Activated CD4-positive, alpha-beta memory T cell treated with anti-CD3 and anti-CD28 coated beads for 36 hours (primary cell): ENCODE measurements at regions not wholly inside any gene's neighbourhood (a gene's known extent, or its start where the extent isn't known, plus 50 kb on each side); places are given as distances from the start of the nearest gene placed in this dataset.

ENCODE experiments used
- CTCF ChIA-PET: fragments of 350-600 bp; sonication (Branson Sonifier 250); formaldehyde crosslinking; loops from one replicate; lab custom pipeline; 2021; ENCODE audit warnings: antibody characterized with exemption, inconsistent platforms; lab: Charles Lee
- POLR2A ChIA-PET: fragments of 350-600 bp; sonication (Branson Sonifier 250); formaldehyde crosslinking; loops from one replicate; lab custom pipeline; 2021; ENCODE audit warnings: antibody characterized with exemption; lab: Charles Lee
- DNase-seq: peaks from one replicate; pipeline ENCODE4 v3.0.0-alpha.2; 2020
- H3K27ac Mint-ChIP-seq: one replicate; pipeline ENCODE4 v1.8.0; 2021; ENCODE audit warnings: mixed read lengths
- H3K27me3 Mint-ChIP-seq: one replicate; pipeline ENCODE4 v1.8.0; 2021; ENCODE audit warnings: mixed read lengths
- H3K36me3 Mint-ChIP-seq: one replicate; pipeline ENCODE4 v1.8.0; 2021; ENCODE audit warnings: mixed read lengths
- H3K4me1 Mint-ChIP-seq: one replicate; pipeline ENCODE4 v1.8.0; 2021; ENCODE audit warnings: low read depth, mixed read lengths
- H3K4me3 Mint-ChIP-seq: one replicate; pipeline ENCODE4 v1.8.0; 2021; ENCODE audit warnings: mild to moderate bottlenecking, mixed read lengths
- H3K9me3 Mint-ChIP-seq: one replicate; pipeline ENCODE4 v1.8.0; 2021; ENCODE audit warnings: mixed read lengths
- intact Hi-C: fragments of 100-400 bp; cut with micrococcal nuclease; formaldehyde crosslinking; loops from one replicate; pipeline ENCODE4 v1.15.1; 2023

DNA sequence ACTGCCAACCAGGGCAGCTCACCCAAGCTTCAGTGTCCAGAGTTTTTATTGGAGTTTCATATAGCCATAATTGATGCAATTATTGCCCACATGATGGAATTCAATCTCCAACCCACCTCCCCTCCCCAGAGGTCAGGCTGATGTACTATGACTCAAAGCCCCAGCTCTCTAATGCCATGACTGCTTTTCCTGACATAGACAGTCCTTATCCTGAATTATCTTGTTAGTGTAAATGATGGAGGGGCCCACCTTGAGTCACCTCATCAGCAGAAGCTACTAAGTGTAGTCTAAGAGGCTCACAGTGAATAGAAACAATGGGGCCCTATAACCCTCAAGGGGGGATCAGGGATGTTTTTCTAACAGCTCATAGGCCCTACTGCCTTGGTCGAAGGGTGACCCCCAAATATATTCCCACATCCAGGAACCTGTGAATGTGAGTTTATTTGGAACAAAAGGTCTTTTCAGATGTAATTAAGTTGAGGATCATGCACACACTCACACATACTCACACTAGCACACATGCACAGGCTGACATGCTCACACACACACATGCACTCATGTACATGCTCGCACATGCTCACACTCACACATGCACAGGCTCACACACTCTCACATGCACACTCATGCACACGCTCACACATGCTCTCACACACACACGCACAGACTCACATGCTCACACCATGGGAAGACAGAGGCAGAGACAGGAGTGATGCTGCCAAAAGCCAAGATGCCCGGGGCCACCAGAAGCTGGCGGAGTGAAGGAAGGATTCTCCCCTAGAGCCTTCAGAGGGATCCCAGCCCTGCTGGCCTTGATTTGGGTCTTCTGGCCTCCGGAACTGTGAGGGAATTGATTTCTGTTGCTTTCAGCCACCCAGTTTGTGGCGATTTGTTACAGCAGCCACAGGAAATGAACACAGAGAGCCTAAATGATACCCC lies 131.2 kb upstream of the SMAD3 start:
- H3K9me3 Mint-ChIP-seq: peaks cover 24% of the 10 kb centered on the region
- H3K36me3 Mint-ChIP-seq: no peaks in the 10 kb centered on the region

DNA sequence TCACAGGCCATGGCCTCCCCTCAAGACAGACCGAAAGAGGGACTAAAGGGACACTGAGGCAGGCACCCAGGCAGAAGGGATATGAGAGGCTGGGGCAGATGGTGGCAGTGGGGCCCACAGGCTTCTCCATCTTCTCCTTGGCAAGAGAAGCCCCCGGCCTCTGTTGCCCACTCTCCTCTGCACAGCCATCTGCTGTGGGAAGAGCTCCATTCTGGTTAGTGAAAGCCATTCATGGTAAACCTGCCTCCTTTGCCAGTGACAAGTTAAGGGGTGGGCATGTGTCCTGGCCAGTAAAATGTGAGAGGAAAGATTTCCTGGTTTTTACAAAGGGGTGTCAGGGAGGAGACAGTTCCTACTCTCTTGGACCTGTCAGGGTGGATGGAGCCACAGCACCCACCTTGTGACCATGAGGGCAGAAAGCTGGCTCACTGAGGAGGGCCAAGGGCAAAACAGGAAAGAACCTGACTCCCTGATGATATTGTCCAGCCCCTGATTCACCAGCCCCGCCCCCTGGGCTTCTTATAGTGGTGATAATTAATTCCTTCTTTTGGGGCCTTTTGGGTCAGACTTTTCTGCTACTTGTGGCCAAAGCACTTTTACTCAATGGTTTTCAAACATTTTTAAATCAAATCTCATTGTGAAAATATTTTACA lies 130.4 kb upstream of the SMAD3 start:
- Mint-ChIP-seq H3K27me3 (peaks cover 3% of the 10 kb centered on the region), H3K27ac (no peak overlapping the region), H3K4me1 (peaks cover 4% of the 10 kb centered on the region), H3K9me3 (peaks cover 24% of the 10 kb centered on the region), H3K4me3 (no peak overlapping the region), H3K36me3 (no peaks in the 10 kb centered on the region)
- POLR2A ChIA-PET: no interaction called here
- no peak for DNase-seq
- CTCF ChIA-PET: no interaction called here
- intact Hi-C loops: no loop called here

More for the DNA sequence above, 131.2 kb upstream of the SMAD3 start:
- Mint-ChIP-seq H3K27ac (no peak overlapping the region), H3K27me3 (peaks cover 3% of the 10 kb centered on the region), H3K4me3 (no peak overlapping the region), H3K4me1 (peaks cover 4% of the 10 kb centered on the region)
- ChIA-PET POLR2A (no interaction called here), CTCF (no interaction called here)
- no peak for DNase-seq
- intact Hi-C loops: no loop called here

DNA sequence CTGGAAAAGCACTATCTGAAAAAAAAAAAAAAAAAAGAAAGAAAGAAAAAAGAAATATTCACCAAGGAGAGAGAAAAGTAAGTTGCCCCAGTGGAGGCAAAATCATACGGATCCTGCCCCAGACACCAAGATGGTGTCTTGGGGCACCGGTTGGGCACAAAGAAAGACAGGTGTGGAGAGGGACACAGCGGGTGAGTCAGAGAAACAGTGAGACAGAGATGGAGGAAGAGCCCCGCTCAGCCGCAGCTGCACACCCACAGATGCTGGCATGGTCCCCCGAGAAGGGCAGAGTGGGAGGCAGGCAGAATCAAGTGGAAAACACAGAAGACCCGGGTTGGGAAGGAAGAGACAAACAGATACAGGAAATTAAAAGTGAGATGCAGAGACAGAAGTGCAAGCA lies 129.7 kb upstream of the SMAD3 start:
- DNase-seq: no peak
- Mint-ChIP-seq H3K27ac (no peak overlapping the region), H3K36me3 (no peaks in the 10 kb centered on the region), H3K9me3 (peaks cover 24% of the 10 kb centered on the region), H3K27me3 (peaks cover 3% of the 10 kb centered on the region), H3K4me3 (no peak overlapping the region), H3K4me1 (peaks cover 11% of the 10 kb centered on the region)
- intact Hi-C loops: no loop called here
- ChIA-PET POLR2A (no interaction called here), CTCF (no interaction called here)

DNA sequence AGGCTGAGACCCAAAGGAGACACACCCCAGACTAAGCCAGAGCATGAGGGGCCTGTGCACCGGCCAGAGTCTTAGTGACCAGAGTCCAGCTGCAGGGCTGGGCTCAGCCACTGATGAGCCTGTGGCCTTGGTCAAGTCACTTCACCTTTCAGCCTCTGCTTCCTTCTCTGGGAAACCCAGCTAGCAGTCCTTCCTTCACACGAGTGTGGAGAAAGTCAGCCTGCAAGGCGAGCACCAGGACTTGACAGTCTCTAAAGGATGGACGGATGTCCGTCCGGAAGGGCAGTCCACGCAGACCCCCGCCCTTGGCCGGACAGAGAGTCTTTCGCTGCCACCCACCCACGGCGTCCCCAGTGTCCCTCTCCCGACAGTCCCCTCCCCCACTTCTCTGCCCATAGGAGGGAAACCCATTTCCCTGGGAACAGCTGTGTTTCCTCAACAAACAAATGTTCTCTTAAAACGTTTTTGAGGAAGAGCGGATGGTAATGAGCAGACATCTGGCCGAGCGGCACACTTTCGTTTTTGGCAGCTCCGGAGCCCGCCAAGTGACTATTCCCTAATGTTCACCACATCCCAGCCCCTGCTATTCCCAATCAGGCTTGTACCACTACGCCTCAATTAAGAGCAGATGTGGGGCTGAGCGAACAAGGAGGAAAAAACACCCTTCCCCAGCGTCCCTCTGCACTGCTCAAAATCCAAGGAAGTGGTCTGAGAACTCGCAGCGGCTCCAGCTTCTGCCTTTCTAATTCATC lies 129.1 kb upstream of the SMAD3 start:
- H3K4me1 Mint-ChIP-seq: peaks cover 13% of the 10 kb centered on the region
- no peak for DNase-seq
- no peaks in the 10 kb centered on the region for H3K36me3 Mint-ChIP-seq
- H3K27ac Mint-ChIP-seq: no peak overlapping the region
- ChIA-PET POLR2A (no interaction called here), CTCF (no interaction called here)
- peaks cover 24% of the 10 kb centered on the region for H3K9me3 Mint-ChIP-seq
- peaks cover 3% of the 10 kb centered on the region for H3K27me3 Mint-ChIP-seq
- no peak overlapping the region for H3K4me3 Mint-ChIP-seq
- intact Hi-C loops: no loop called here

DNA sequence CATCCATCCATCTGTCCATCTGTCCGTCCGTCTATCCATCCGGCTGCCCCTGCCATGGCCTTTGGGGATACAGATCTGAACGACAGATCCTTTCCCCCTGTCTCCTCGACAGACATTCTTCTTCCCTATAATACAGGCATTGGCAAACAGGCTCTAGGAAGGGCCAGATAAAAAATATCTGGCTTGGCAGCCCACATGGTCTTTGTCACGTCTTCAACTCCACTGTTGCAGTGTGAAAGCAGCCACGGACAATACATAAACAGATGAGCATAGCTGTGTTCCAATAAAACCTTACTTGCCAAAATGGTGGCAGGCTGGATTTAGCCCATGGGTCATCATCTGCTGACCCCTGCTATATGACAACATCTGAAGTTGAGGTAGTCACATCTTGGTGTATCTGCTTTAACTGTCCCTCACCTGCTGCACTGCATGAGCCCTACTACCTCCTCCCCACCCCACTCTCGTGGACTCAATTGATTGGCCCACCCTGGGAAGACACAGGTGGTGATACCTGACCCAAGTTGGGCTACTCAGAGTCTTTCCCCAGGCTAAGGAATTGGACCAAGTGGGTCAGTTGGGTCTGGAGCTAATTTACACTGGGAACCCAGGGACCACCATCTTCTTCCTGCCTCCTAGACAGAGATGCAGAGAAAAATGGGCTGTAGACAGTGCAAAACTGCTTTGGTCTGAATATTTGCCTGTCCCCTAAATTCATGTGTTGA lies 128.4 kb upstream of the SMAD3 start:
- H3K36me3 Mint-ChIP-seq: no peaks in the 10 kb centered on the region
- peaks cover 3% of the 10 kb centered on the region for H3K27me3 Mint-ChIP-seq
- CTCF ChIA-PET: interaction anchor here (0.6 kb wide), 1 partner anchor 200 kb away, joined by 3 read pairs; no protein-coding TSS in a partner anchor
- POLR2A ChIA-PET: no interaction called here
- no peak for DNase-seq
- no peak overlapping the region for H3K27ac Mint-ChIP-seq
- H3K9me3 Mint-ChIP-seq: peaks cover 24% of the 10 kb centered on the region
- H3K4me1 Mint-ChIP-seq: peaks cover 13% of the 10 kb centered on the region
- no peak overlapping the region for H3K4me3 Mint-ChIP-seq
- intact Hi-C loops: no loop called here

DNA sequence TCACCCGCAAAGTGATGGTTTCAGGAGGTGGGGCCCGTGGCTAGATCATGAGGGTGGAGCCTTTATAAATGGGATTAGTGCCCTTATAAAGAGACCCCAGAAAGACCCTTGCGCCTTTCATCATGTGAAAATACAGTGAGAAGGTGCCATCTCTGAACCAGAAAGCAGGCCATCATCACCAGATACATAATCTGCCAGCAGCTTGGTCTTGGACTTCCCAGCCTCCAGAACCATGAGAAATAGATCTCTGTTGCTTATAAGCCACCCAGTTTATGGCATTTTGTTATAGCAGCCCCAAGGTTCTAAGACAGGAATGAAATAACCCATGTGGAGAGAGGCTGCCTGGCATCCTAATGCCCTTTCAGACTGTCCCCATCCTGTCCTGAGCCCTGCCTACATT lies 127.8 kb upstream of the SMAD3 start:
- peaks cover 13% of the 10 kb centered on the region for H3K4me1 Mint-ChIP-seq
- H3K36me3 Mint-ChIP-seq: no peaks in the 10 kb centered on the region
- H3K27ac Mint-ChIP-seq: no peak overlapping the region
- DNase-seq: no peak
- intact Hi-C loops: no loop called here
- no peak overlapping the region for H3K4me3 Mint-ChIP-seq
- ChIA-PET POLR2A (no interaction called here), CTCF (interaction anchor here (0.6 kb wide), 1 partner anchor 200 kb away, joined by 3 read pairs; no protein-coding TSS in a partner anchor)
- peaks cover 24% of the 10 kb centered on the region for H3K9me3 Mint-ChIP-seq
- H3K27me3 Mint-ChIP-seq: peaks cover 3% of the 10 kb centered on the region

DNA sequence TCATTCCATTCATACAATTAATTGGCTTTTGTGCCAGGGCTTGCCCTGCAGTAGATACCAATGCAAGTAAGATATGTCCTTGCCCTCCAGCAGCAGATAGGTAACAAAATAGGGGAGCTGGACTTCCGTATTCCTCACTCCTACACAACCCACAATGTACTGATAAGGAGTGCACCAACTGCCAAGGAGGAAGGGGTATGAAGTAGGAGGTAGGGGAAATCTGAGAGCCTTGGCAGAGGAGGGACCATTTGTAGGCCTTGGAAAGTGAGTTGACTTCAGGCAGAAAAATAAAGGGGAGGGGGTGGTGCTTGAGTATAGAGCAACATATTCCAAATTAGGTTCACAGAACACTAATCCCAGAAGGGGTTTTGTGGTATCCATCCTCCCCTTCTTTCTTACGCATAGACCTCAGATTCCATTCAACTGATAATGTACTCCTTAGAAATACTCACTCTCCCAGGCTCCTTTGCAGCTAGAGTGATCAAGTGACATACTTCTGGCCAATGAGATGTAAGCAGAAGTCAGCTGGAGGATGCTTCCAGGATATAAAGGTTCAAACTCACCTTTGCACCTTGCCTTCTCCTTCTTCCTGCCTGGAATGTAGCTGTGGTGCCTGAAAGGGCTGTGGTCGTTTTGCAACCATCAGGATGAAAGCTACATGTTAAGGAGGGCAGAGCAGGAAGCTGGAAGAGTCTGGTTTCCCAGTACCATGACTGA lies 127.1 kb upstream of the SMAD3 start:
- Mint-ChIP-seq H3K4me3 (no peak overlapping the region), H3K4me1 (peaks cover 13% of the 10 kb centered on the region), H3K27me3 (peaks cover 3% of the 10 kb centered on the region), H3K27ac (no peak overlapping the region), H3K9me3 (peaks cover 20% of the 10 kb centered on the region), H3K36me3 (no peaks in the 10 kb centered on the region)
- intact Hi-C loops: no loop called here
- POLR2A ChIA-PET: no interaction called here
- no peak for DNase-seq
- CTCF ChIA-PET: interaction anchor here (1.1 kb wide), 1 partner anchor 495 kb away, joined by 3 read pairs; no protein-coding TSS in a partner anchor

DNA sequence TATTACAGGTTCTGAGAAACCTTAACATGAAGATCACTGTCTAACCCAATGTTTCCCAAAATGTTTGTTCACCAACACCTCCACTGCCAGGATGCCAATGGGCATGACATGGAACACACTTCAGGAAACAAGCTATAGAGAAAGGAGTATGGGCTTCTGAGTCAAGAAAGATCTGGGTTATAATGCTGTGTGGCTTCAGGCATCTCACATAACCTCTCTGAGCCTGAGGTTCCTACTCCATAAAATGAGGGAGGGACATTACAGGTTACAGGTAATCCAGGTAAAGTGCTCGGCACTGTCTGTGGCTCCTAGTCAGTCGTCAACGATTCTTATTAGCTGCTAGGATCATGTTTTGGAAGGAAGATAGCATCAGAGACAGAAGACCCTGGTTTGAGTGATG lies 126.4 kb upstream of the SMAD3 start:
- peaks cover 13% of the 10 kb centered on the region for H3K4me1 Mint-ChIP-seq
- H3K27me3 Mint-ChIP-seq: peaks cover 3% of the 10 kb centered on the region
- DNase-seq: no peak
- no peaks in the 10 kb centered on the region for H3K36me3 Mint-ChIP-seq
- ChIA-PET POLR2A (no interaction called here), CTCF (interaction anchor here (1.1 kb wide), 1 partner anchor 495 kb away, joined by 3 read pairs; no protein-coding TSS in a partner anchor)
- H3K4me3 Mint-ChIP-seq: no peak overlapping the region
- peaks cover 14% of the 10 kb centered on the region for H3K9me3 Mint-ChIP-seq
- H3K27ac Mint-ChIP-seq: no peak overlapping the region
- intact Hi-C loops: no loop called here

DNA sequence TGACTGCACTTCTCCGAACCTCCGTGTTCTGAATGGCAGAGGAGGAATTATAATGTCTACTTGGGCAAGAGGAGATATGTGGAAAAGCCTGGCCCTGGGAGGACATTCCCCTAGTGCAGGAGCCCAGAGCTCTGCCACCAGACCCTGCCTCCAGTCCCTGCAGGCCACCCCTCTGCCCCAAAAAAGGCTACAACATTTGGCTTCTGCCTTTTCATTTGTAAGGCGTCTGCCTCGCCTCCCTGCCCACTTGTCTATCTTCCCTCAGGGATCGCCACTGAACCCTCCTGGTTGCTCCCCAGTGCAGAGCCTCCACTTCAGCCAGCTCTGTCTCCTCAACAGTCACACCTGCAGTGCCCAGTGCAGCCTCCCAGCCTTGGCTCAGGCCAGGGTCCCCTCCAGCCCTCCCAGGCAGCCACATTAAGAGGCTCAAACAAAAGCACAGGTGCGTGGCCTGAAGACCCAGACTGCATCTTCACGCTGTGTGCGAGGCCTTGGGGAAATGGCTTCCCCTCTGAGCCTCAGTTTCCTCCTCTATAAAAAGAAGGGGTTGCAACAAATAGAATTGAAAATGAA lies 125.9 kb upstream of the SMAD3 start:
- intact Hi-C loops: no loop called here
- Mint-ChIP-seq H3K27ac (no peak overlapping the region), H3K27me3 (peaks cover 3% of the 10 kb centered on the region), H3K4me3 (no peak overlapping the region), H3K4me1 (peaks cover 13% of the 10 kb centered on the region), H3K36me3 (no peaks in the 10 kb centered on the region), H3K9me3 (peaks cover 9% of the 10 kb centered on the region)
- DNase-seq: no peak
- ChIA-PET CTCF (interaction anchor here (1.1 to 1.2 kb wide), 2 partner anchors 36 to 494 kb away, joined by 3 read pairs; no protein-coding TSS in a partner anchor), POLR2A (no interaction called here)

DNA sequence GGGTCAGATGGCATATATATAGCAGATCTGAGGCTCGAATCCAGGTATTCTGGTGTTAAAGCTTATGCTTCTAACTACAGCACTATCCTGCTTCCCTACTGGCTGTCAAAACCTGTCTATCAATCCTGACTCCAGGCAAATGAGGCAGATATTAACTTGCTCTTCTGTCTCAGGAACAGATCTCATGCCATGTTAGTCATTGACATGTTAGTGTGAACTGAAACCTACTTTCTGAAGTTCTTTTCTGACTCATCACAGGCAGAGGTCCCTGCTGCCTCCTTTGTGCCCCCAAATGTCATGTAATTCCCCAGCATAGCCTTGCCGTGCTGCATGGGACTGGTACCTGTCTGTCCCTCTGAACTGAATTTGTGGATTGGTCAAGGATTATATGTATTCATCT lies 125.0 kb upstream of the SMAD3 start:
- peak; percentile 22 for DNase-seq
- H3K27ac Mint-ChIP-seq: no peak overlapping the region
- peaks cover 13% of the 10 kb centered on the region for H3K4me1 Mint-ChIP-seq
- peaks cover 9% of the 10 kb centered on the region for H3K9me3 Mint-ChIP-seq
- ChIA-PET POLR2A (no interaction called here), CTCF (interaction anchor here (1.2 to 1.3 kb wide), 2 partner anchors 37 to 299 kb away, joined by 3 read pairs; no protein-coding TSS in a partner anchor)
- intact Hi-C loops: no loop called here
- peaks cover 3% of the 10 kb centered on the region for H3K27me3 Mint-ChIP-seq
- no peaks in the 10 kb centered on the region for H3K36me3 Mint-ChIP-seq
- no peak overlapping the region for H3K4me3 Mint-ChIP-seq
